A673 (cell line): ENCODE measurements at regions not wholly inside any gene's neighbourhood (a gene's known extent, or its start where the extent isn't known, plus 50 kb on each side); places are given as distances from the start of the nearest gene placed in this dataset.
"Not testable (repeated sequence)": the region's sequence is repeated elsewhere in the genome, so short reads cannot be mapped to it uniquely, and the experiment has no call there.

Experiments used
- BruUV-seq: library from RNA; stranded (reverse); fragments of 400-500 nt; replicated peaks from 2 replicates; lab custom pipeline; 2021; lab: Mats Ljungman, UMichigan
- CTCF ChIA-PET: fragments of 300-600 bp; sonication (Branson Sonifier 250); formaldehyde crosslinking; loops from one replicate; lab custom pipeline; 2022; ENCODE audit warnings: antibody characterized with exemption; lab: Charles Lee
- POLR2A ChIA-PET: fragments of 300-600 bp; sonication (Branson Sonifier 250); formaldehyde crosslinking; loops from one replicate; lab custom pipeline; 2022; ENCODE audit warnings: antibody characterized with exemption; ENCODE audit not compliant: low non-redundant PET; lab: Charles Lee
- DNase-seq: peaks from one replicate; pipeline ENCODE4 v3.0.0-alpha.2; 2015; ENCODE audit warnings: low spot score
- H3K27ac ChIP-seq: fragments of 200-600 bp; sonication (generic); 2 replicates; pipeline ENCODE4 v1.5.1; 2016; ENCODE audit warnings: mixed run types, low read depth, mild to moderate bottlenecking, mixed read lengths, antibody characterized with exemption, low read length; ENCODE audit not compliant: poor library complexity, severe bottlenecking
- H3K27me3 ChIP-seq: fragments of 200-600 bp; sonication (generic); replicated peaks from 2 replicates; pipeline ENCODE4 v1.6.1; 2017; ENCODE audit warnings: mixed run types, low read depth, mild to moderate bottlenecking, mixed read lengths, antibody characterized with exemption, low read length; ENCODE audit not compliant: insufficient read depth, poor library complexity
- H3K36me3 ChIP-seq: fragments of 200-600 bp; sonication (generic); 2 replicates; pipeline ENCODE4 v1.6.1; 2016; ENCODE audit warnings: mixed run types, mild to moderate bottlenecking, mixed read lengths, antibody characterized with exemption, low read length; ENCODE audit not compliant: insufficient read depth, poor library complexity, severe bottlenecking
- H3K4me1 ChIP-seq: fragments of 200-600 bp; sonication (generic); 2 replicates; pipeline ENCODE4 v1.6.1; 2017; ENCODE audit warnings: mixed run types, mild to moderate bottlenecking, mixed read lengths, antibody characterized with exemption, low read length; ENCODE audit not compliant: insufficient read depth, poor library complexity, severe bottlenecking
- H3K4me3 ChIP-seq: fragments of 200-600 bp; sonication (generic); 2 replicates; pipeline ENCODE4 v1.5.1; 2016; ENCODE audit warnings: low read depth, mixed run types, mild to moderate bottlenecking, mixed read lengths, low read length; ENCODE audit not compliant: poor library complexity, severe bottlenecking
- H3K9me3 ChIP-seq: fragments of 200-600 bp; sonication (generic); 2 replicates; pipeline ENCODE4 v1.6.1; 2016; ENCODE audit warnings: mixed run types, low read depth, mild to moderate bottlenecking, mixed read lengths, antibody characterized with exemption, low read length; ENCODE audit not compliant: poor library complexity, severe bottlenecking
- CTCF ChIP-seq: fragments of 300-800, 200-600 bp; sonication (generic); conservative IDR thresholded peaks from 2 replicates; pipeline ENCODE4 v1.5.1; 2017; ENCODE audit warnings: low read depth, mild to moderate bottlenecking, antibody characterized with exemption, low read length, moderate library complexity, mixed read lengths
- EZH2 ChIP-seq: fragments of 200-600 bp; sonication (generic); IDR thresholded peaks from 2 replicates; pipeline ENCODE4 v1.6.1; 2017; ENCODE audit warnings: borderline replicate concordance, low read depth, mild to moderate bottlenecking, mixed read lengths, antibody characterized with exemption, low read length; ENCODE audit not compliant: poor library complexity, severe bottlenecking
- intact Hi-C: fragments of 100-400 bp; cut with micrococcal nuclease; formaldehyde crosslinking; loops from one replicate; pipeline ENCODE4 v1.10.0; 2022; ENCODE audit not compliant: unreplicated experiment

- Histone ChIP-seq H3K27ac (no peak overlapping the region), H3K9me3 (no peaks in the 10 kb centered on the region), H3K27me3 (no peaks in the 10 kb centered on the region), H3K4me1 (peaks cover 12% of the 10 kb centered on the region), H3K36me3 (no peaks in the 10 kb centered on the region), H3K4me3 (no peak overlapping the region)
- ChIA-PET CTCF (no interaction called here), POLR2A (no interaction called here)
- TF ChIP-seq EZH2 (no peak), CTCF (no peak)
- intact Hi-C loops = no loop called here
- no peak for DNase-seq
- BruUV-seq = no TSS peak
Observed at GRCh38 chr3:147301781-147302180, 104.6 kb downstream of the ZIC4 start.

GRCh38 chr3:147299656-147300055 lies 106.7 kb downstream of the ZIC4 start:
- no peak for DNase-seq
- no peaks in the 10 kb centered on the region for H3K9me3 ChIP-seq
- H3K27me3 ChIP-seq = no peaks in the 10 kb centered on the region
- POLR2A ChIA-PET = no interaction called here
- no peak for TF ChIP-seq EZH2
- CTCF ChIA-PET = no interaction called here
- H3K36me3 ChIP-seq = no peaks in the 10 kb centered on the region
- peaks cover 12% of the 10 kb centered on the region for H3K4me1 ChIP-seq
- H3K27ac ChIP-seq = no peak overlapping the region
- H3K4me3 ChIP-seq = no peak overlapping the region
- no TSS peak for BruUV-seq
- intact Hi-C loops = no loop called here

DNA sequence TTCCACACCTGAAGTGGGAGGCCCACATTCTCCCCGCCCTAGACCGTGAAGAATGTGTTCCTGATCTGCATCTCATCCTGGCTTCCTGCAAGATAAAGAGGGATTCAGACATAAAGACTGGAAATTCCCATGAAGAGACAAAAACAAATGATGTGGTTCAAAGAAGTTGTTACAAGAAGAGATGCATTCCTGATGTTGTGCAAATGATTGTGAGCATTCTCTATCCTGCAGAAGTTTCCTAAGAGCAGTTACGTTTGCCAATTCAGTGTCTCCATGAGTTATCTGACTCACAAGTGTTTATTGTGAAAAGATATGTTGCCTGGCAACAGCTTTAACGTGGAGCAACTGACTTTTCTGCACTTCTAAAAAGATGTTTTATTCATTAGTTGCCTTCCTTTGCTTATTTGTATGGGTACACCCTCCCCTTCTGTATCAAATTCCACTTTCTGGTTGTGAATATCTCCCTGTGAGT lies 107.8 kb downstream of the ZIC4 start:
- ChIA-PET POLR2A (no interaction called here), CTCF (no interaction called here)
- Histone ChIP-seq H3K36me3 (no peaks in the 10 kb centered on the region), H3K27me3 (no peaks in the 10 kb centered on the region), H3K9me3 (no peaks in the 10 kb centered on the region), H3K4me3 (no peak overlapping the region), H3K27ac (no peak overlapping the region), H3K4me1 (peaks cover 12% of the 10 kb centered on the region)
- peak; percentile 58 for DNase-seq
- BruUV-seq = no TSS peak
- TF ChIP-seq CTCF (no peak), EZH2 (no peak)
- intact Hi-C loops = no loop called here

DNA sequence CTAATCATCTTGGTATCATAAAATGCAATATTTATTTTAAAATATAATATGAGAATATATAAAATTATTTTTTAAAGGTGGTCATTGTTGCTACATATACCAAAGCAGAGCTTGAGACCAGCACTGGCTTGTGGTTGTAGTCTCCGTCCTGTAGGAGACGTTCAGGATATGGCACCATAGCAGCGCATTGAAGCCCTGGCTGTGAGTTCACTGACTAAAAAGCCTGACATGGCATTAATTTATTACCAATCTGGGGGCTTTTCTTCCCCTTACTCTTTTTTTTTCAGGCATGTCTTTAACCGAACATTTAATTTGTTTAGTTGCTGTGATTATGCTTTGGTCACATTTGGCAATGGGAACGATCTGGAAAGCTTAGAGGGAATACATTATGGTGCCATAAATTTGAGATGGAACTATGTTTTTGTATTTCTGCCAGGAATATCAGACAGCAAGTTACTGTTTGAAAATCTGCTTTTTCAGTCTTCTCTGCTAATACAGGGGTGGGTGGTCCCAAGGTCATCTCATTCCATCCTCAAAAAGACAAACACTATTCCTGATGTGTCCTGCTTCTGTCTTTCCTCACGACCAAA lies 108.5 kb downstream of the ZIC4 start:
- BruUV-seq = no TSS peak
- DNase-seq = no peak
- Histone ChIP-seq H3K36me3 (no peaks in the 10 kb centered on the region), H3K9me3 (no peaks in the 10 kb centered on the region), H3K4me3 (no peak overlapping the region), H3K4me1 (peaks cover 17% of the 10 kb centered on the region), H3K27ac (no peak overlapping the region), H3K27me3 (no peaks in the 10 kb centered on the region)
- intact Hi-C loops = no loop called here
- ChIA-PET CTCF (no interaction called here), POLR2A (no interaction called here)
- TF ChIP-seq CTCF (no peak), EZH2 (no peak)

GRCh38 chr3:147287370-147287769 lies 119.0 kb downstream of the ZIC4 start:
- H3K4me1 ChIP-seq, H3K27ac ChIP-seq, H3K27me3 ChIP-seq, CTCF ChIA-PET, H3K9me3 ChIP-seq, H3K36me3 ChIP-seq, DNase-seq, H3K4me3 ChIP-seq, BruUV-seq, POLR2A ChIA-PET, intact Hi-C loops: not testable (repeated sequence)
